Neural crest cell (in vitro differentiated cells): ENCODE measurements at regions not wholly inside any gene's neighbourhood (a gene's known extent, or its start where the extent isn't known, plus 50 kb on each side); places are given as distances from the start of the nearest gene placed in this dataset.

Experiments used
- DNase-seq: peaks from one replicate; pipeline ENCODE4 v3.0.0; 2021; ENCODE audit warnings: low read depth, mixed read lengths, low spot score
- H3K27ac Mint-ChIP-seq: one replicate; pipeline ENCODE4 v1.8.0; 2021; ENCODE audit warnings: mild to moderate bottlenecking, mixed read lengths; ENCODE audit not compliant: unreplicated experiment
- H3K27me3 Mint-ChIP-seq: 2 replicates; pipeline ENCODE4 v1.8.0; 2021; ENCODE audit warnings: low read depth, mild to moderate bottlenecking, mixed read lengths
- H3K36me3 Mint-ChIP-seq: 2 replicates; pipeline ENCODE4 v1.8.0; 2021; ENCODE audit warnings: low read depth, mild to moderate bottlenecking, mixed read lengths
- H3K4me1 Mint-ChIP-seq: 2 replicates; pipeline ENCODE4 v1.8.0; 2021; ENCODE audit warnings: mixed read lengths
- H3K4me3 Mint-ChIP-seq: one replicate; pipeline ENCODE4 v1.8.0; 2021; ENCODE audit warnings: mild to moderate bottlenecking, mixed read lengths
- H3K9me3 Mint-ChIP-seq: 2 replicates; pipeline ENCODE4 v1.8.0; 2021; ENCODE audit warnings: mixed read lengths
- CTCF ChIP-seq: fragments of 200-600 bp; sonication (generic); conservative IDR thresholded peaks from 2 replicates; pipeline ENCODE4 v1.5.0; 2021; ENCODE audit warnings: antibody characterized with exemption, mild to moderate bottlenecking

- H3K9me3 Mint-ChIP-seq, result no peaks in the 10 kb centered on the region
- TF ChIP-seq CTCF, result no peak
- no peak for DNase-seq
- H3K4me3 Mint-ChIP-seq, result no peak overlapping the region
- no peaks in the 10 kb centered on the region for H3K27me3 Mint-ChIP-seq
- H3K4me1 Mint-ChIP-seq, result peaks cover 4% of the 10 kb centered on the region
- no peak overlapping the region for H3K27ac Mint-ChIP-seq
- H3K36me3 Mint-ChIP-seq, result no peaks in the 10 kb centered on the region
These were observed 359.6 kb upstream of the USP24 start for GRCh38 chr1:55574691-55575225.

- Mint-ChIP-seq H3K4me1 (no peaks in the 10 kb centered on the region), H3K27ac (no peak overlapping the region), H3K36me3 (no peaks in the 10 kb centered on the region), H3K4me3 (no peak overlapping the region), H3K27me3 (no peaks in the 10 kb centered on the region), H3K9me3 (peaks cover 5% of the 10 kb centered on the region)
- DNase-seq, result no peak
- TF ChIP-seq CTCF, result no peak
These were observed 357.9 kb upstream of the USP24 start for GRCh38 chr1:55572878-55573734.

- H3K27ac Mint-ChIP-seq, result no peak overlapping the region
- no peak for DNase-seq
- no peaks in the 10 kb centered on the region for H3K4me1 Mint-ChIP-seq
- H3K4me3 Mint-ChIP-seq, result no peak overlapping the region
- no peaks in the 10 kb centered on the region for H3K36me3 Mint-ChIP-seq
- peaks cover 5% of the 10 kb centered on the region for H3K9me3 Mint-ChIP-seq
- H3K27me3 Mint-ChIP-seq, result no peaks in the 10 kb centered on the region
- no peak for TF ChIP-seq CTCF
These were observed 356.6 kb upstream of the USP24 start for GRCh38 chr1:55571767-55572166.

GRCh38 chr1:55569417-55569816 lies 354.3 kb upstream of the USP24 start:
- Mint-ChIP-seq H3K36me3 (no peaks in the 10 kb centered on the region), H3K9me3 (peaks cover 8% of the 10 kb centered on the region), H3K4me1 (no peaks in the 10 kb centered on the region), H3K27ac (no peak overlapping the region), H3K27me3 (no peaks in the 10 kb centered on the region), H3K4me3 (no peak overlapping the region)
- TF ChIP-seq CTCF, result no peak
- no peak for DNase-seq

- no peak for TF ChIP-seq CTCF
- Mint-ChIP-seq H3K4me1 (no peaks in the 10 kb centered on the region), H3K27ac (no peak overlapping the region), H3K4me3 (no peak overlapping the region), H3K27me3 (no peaks in the 10 kb centered on the region), H3K36me3 (no peaks in the 10 kb centered on the region), H3K9me3 (peaks cover 8% of the 10 kb centered on the region)
- DNase-seq, result no peak
These were observed 353.6 kb upstream of the USP24 start for GRCh38 chr1:55568732-55569131.
